ENCODE measurements at regions not wholly inside any gene's neighbourhood (a gene's known extent, or its start where the extent isn't known, plus 50 kb on each side); places are given as distances from the start of the nearest gene placed in this dataset.

DNA sequence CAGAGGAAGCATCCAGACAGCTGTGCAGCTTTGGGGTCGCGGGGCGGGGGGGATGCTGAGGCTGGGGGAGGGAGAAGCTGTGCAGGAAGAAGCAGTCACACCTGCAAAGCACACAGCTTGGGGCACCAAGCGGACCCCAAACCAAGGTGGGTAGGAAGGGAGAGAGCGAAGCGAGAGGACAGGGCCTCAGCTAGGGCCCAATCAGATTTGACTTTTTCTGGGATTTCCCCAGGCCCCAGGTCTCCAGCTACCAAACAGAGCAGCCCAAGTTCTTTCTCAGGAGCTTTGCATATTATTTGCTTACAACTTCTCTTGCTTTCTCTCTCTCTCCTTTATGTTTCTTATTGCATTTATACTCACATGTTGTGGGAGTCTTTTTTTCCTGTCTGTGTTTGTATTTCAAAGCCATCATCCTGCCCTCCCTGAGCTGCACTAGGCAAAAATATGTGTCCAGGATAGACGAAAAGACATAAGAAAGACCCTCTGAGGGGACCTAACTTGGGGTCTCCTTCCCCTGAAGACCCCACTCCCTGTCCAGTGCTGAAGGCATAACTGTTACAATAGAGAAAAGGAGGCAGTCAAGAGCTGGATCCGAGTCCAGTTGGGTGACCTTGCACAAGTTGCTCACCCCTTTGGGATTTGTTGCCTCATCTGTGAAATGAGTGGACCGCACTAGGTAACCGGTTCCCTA, 50.6 kb upstream of the SMNDC1 start:
- no peak for DNase-seq (ENCODE audit: low read depth in 2 of 2)

DNA sequence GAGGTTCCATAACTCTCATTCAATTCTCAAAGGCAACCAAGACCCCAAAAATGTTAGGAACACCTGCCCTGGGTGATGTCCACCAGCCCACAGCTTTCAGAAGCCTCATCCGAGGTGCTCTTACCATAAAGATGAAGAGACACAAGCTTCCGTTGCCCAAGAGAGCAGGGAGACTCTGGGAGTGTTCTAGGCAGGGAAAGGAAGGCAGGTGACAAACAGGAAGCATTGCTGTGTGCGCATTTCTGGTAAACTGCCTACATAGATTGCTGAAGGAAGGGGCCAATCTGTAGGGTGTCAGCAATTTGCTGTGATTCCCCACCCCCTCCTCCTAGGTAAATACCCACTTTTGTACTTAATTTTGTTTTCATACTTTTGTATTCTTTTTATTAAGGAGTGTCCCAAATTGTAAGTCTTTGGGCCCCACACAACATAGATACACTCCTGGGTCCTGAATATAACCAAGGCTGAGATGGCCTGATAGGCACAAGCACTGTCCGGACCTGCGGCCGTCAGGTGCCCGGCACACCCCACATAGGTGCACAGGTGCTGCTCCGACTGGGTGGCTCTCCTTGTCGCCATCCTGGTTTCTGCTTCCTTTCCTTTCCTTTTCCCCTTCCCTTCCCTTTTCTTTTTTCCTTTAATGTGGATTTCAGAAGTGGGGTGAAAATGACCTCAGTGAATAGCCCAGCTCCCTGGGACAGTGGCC, 51.4 kb upstream of the SMNDC1 start:
- DNase-seq (ENCODE audit: low read depth in 2 of 2) = no peak

DNA sequence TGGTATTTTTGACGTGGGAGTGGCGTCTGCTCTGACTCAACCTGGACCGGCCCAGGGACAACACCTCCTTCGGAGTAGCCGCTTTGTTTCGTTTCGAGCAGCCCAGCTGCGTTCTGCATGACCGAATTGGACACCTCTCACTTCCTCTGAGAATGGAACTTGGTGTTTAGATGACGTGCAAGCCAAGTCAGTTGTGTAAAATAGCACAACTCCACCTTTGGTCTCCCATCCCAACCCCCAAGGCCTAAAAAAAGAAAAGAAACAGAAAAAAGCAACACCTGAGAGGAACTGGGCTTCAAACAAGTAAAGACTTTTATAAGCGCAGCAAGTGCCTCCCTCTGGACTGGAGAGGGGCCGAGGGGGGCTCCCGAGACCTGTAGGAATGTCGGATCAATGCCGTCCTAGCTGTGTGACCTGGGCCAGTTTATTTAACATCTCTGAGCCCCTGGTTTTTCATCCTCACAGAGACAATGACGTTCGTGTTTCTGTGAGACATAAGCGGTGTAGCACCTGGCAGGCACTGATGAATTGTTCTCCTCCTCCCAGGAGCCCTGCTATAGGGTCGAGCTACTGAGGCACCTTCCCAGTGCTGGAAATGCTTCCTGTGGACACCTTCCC, 52.0 kb upstream of the SMNDC1 start:
- DNase-seq (ENCODE audit: low read depth in 2 of 2) = peak; percentile 50 to 95

DNA sequence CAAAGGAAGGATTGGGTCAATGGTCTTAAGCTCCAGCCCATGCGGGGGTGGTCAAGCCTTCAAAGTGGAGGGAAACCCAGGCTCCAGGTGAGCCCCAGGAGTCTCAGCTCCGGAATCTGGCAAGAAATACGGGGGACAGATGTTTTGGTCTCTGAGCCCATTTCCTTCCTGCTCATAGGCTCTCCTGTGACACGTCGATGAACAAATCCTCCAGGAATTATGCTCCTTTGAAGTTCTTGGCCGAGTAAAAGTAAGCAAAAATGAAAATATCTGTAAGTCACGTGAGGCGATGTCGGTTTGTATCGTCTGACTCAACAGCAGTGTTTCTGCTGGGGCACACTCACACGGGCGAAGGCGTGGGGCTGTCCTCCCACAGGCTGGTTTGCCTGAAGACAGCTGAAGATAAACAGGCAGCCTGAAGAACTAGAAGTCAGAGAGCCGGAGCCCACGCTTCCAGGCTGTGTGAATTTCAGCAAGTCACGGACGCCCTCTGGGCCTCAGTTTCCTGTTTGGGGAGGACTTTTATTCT, 52.6 kb upstream of the SMNDC1 start:
- DNase-seq (ENCODE audit: low read depth in 2 of 2) = peak; percentile 42 to 88

DNA sequence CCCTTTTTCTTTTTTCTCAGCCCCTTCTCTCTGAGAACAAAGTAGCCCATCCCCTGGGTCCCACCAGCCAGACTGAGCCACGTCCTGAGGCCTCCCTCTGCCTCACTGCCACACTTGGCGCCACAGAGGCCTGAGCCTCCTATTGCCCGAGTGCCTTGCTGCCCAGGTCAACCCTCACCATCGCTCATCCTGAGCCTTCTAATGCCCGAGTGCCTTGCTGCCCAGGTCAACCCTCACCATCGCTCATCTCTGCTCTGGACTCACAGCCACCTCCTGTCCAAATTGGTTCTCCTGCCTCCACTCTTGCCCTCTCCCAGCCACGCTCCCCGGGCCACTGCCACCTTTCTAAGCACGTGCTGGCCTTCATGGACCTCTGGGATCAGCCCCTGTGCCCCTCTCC, 53.2 kb upstream of the SMNDC1 start:
- no peak for DNase-seq (ENCODE audit: low read depth in 2 of 2)

DNA sequence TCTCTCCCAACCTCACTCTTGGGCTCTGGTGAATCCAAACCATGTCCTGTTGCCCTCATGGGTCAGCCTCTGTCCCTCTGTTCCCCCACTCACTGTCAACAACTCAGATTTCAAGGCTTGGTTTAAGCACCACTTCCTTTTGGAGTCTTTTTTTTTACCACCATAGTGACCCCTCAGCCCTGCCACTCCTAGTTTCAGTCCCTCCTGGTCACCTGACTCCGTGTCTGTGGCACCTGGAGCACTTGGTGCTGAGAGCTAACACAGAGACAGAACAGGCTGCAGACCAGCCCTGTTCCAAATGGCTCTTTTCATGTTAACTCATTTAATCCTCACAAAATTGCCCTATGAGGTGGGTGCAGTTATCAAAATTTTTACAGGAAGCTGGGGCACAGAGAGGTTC, 53.6 kb upstream of the SMNDC1 start:
- DNase-seq (ENCODE audit: low read depth in 2 of 2) = no peak

DNA sequence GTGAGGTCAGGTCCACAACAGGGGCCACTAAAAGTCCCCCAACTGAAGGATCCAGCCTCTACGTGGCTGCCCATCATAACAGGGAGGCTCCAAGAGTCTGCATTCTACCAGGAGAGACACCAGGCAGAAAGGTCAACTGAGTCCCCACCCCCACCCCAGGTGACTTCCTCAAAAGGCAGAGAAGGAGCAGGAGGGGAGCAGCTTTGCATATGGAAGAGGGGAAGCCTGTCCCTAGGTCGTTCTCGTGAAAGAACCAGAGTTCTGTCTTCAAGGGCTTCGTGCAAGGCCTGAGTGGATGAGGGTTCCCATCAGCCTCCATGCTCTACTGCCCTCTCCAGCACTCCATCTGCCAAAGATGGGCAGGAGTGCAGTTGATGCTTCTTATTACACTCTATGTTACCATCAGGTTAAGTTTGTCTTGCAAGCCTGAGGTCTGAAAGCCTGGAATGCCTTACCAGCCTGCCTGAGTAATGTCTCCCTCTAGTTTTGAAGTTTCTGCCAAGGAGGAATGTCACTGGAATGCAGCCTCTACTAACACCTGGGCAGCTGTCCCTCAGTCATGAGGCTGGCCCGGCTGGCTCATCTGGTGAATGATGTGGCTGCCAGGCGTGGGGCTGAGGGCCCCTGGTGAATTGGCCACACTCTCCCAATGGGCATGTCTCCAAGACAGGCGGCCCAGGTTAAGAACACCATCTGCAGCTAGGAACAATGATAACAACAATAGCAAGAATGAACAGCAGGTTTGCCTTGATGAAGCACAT, 54.3 kb upstream of the SMNDC1 start:
- DNase-seq (ENCODE audit: low read depth in 2 of 2) = no peak

DNA sequence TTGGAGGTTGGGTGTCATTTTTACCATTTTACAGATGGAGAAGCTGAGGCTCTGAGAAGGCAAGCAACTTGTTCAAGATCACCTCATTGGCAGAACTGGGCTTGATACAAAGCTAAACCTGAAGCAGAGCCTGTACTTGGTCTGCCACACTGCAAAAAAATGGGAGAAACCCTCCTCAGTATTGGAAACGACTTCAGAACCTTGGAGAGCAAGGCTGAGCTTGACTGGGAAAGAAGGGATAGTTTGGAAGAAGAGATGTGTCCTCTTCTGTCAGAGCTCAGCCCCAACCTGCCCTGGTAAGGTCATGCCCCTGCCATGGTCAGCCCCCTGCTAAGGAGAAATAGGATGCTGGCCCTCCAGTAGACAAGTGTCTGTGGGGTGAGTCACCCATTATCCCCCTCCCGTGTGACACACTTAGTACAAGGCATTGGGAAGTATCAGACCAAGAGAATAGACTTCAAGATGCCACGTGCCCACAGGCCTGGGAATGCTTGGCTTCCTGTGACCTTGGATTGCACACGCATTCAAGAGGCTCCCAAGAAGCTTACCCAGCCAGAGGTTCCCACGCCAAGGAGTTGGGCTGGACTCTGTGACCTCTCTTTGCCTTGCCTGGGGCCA, 56.2 kb upstream of the SMNDC1 start:
- peak in 1 of 2 donors; percentile 34 for DNase-seq (ENCODE audit: low read depth in 2 of 2)

DNA sequence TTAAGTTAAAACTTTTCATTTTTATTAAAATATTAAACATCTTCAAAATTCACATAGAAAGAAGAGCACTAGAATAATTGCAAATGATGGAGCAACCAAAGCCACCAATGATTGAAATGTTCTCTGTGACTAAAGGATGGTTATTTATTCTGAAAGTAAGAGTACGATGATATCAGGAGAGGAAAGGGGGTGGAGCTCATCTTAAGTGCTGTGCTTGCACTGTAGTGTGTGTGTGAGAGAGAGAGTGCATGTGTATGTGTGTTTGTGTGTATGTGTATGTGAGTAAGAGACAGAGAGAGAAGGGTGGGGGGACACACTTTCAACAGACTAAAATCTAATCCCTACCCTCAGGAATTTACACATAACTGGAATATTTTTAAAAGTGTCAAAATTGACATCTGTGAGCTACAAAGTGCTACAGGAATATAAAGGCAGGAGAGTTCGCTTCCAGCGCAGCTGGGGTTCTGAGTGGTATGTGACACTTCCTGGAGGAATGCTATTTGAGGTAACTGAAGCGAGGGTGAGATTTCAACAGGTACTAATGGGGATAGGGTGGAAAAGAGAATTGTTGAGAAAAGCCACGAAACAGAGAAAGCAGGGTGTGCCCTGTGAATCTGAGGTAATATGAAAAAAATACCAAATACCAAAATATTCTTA, 57.2 kb upstream of the SMNDC1 start:
- DNase-seq (ENCODE audit: low read depth in 2 of 2) = no peak

DNA sequence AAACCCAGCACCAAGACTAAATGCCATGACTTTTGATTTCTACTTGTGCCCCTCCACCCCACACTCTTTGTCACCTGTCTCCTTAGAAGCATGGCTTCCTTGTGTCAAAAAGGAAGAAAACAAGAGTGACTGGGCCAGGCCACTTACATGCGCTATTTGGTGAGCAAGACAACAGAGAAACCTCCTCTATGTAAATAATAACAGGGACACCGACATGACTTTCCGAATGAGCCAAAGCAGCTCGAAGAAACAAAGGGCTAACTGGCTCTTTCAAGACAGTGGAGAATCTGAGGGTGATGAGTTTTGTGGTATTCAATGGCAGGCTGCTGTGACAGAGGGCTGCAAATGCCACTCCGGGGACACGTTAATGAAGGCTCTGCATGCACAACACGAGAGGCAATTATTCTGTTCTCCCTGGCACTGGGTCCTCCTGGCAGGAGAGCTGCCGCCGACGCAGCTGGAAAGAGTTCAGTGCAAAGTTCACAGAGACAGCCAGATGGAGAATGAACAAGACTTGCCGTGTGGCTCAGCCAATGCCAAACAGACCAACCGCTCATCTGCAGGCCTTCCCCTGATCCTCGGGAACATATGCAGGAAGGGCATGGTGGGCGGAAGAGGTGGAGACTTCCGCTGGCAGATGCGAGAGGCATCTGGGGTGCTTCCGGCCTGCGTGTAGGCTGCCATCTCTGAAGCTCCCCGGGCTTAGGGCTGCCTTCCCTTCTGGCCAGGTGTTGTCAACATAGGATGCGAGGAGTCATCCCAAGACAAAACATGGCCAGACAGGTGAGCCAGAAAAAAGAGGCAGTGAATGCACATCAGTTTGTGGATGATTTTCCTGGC, 59.1 kb upstream of the SMNDC1 start:
- peak; percentile 15 to 37 for DNase-seq (ENCODE audit: low read depth in 2 of 2)

DNA sequence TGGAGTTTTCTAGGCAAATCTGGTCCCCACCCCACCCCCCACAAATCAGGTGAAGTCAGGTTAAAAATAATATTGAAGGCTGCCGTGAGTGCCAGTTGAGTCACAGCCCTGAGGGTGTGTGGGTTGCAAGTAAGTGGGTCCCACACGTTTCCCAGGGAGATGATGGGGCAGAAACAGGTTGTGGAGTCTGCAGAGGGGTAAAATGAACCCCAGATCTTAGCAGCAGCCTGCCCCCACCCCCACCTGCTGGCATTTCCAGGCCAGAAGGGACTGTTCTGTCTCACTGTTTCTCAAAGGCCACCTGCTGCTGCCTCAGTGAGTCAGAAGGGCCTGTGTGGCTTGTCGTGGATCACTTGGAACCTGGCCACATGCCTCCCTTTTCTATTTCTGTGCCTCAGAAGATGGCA, 59.8 kb upstream of the SMNDC1 start:
- no peak for DNase-seq (ENCODE audit: low read depth in 2 of 2)

DNA sequence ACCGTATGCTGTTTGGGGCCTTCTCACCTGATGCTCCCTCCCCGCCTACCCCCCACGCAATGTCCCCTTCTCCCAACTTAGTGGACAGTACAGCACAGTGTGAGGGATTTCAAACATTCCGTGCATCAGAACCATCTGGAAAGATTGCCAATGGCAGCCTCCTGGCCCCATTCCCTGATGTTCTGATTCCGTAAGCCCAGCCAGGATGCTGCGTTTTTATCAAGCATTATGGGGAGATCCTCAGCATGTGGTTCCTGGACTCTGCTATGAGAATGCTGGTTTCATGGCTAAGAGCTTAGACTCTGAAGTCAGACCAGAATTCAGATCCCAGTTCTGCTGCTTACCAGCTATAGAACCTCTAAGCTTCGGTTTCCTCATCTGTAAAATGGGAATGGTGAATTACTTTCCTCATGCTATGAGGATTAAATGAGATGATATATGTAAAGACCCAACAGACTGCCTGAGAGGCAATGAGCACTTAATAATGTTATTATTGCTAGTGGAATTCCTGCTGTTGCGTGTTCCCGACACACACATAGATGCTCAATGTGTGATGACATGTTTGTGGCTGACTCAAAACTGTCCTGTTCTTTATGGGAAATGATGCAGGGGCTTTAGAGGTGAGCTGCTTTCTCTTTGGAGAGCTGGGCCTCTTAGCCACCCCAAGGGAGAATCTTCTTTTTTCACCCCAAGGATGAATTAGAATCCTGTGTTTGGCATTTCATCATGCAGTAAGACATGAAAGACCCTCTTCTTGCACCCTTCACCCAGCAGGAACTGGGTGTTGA, 60.8 kb upstream of the SMNDC1 start:
- DNase-seq (ENCODE audit: low read depth in 2 of 2) = no peak

DNA sequence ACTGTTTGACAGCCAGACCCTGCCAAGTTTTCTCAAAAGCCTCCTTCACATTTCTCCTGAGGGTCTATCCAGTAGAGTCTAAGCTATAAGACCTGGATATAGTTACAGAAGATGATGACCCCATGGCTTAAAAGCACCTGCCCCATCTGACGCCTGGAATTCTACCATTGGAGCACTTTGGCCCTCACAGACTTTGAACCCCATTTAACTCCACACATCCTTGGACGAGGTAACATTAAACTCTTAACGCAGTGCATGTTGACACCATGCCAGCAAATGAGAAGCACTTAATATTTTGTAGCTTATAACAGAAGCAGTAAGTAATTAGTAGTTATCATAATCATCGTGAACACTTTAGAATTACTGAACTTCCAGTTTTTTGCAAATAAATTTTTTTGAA, 61.9 kb upstream of the SMNDC1 start:
- no peak for DNase-seq (ENCODE audit: low read depth in 2 of 2)

DNA sequence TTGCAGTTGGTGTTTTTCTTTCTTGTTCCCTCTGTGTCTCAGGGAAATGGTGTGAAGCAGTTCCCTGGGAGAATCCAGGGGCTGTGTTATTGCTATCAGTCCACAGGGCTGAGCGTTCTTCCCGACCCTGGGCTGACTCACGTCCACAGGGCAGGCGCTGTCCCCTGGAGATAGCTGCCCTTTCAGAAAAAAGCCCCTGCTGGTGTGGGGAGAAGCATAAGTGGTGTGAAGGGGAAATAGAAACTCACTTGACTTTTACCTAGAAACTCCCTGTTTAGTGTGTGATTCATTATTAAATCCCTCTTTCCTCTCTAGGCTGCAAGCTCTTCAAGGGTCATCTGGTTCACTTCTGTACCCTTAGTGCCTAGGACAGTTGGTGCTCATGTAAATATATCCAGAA, 63.3 kb upstream of the SMNDC1 start:
- peak; percentile 56 to 73 for DNase-seq (ENCODE audit: low read depth in 2 of 2)

DNA sequence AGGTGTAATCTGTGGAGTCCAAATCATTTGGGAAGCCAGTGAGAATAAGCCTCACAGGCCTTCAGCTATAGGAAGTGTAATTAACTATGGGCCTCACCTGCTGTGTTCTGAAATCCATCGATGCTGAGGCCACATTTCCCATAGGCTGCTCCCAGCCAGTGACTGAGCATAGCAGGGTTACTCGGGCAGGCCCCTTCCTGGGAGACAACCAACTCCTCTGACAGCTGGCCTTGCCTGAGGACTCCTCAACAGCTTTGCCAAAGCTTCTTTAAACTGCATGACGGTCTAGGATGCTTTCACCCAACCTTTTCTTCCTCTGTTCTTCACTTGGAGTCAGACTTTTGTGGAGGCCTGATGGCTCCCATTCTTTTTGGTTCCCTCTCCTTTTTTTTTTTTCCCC, 63.8 kb upstream of the SMNDC1 start:
- no peak for DNase-seq (ENCODE audit: low read depth in 2 of 2)

DNA sequence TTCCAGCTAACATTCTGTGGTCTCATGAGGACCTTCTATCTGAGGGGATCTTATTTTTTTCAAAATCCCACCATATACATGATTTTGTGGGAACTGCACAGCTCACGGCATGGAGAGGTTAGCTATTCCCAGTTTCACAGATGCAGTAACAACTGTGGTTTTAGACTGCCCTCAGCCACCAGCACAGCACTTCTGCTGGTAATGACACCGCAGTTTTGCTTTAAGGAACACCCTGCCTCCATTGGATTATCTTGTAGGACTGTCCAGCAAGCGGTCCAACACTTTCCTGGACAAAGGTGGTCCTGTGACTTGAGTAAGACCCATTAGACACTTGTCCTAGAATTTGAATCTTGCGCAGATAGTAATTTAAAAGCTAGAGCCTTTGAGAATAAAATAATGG, 65.3 kb upstream of the SMNDC1 start:
- DNase-seq (ENCODE audit: low read depth in 2 of 2) = no peak

DNA sequence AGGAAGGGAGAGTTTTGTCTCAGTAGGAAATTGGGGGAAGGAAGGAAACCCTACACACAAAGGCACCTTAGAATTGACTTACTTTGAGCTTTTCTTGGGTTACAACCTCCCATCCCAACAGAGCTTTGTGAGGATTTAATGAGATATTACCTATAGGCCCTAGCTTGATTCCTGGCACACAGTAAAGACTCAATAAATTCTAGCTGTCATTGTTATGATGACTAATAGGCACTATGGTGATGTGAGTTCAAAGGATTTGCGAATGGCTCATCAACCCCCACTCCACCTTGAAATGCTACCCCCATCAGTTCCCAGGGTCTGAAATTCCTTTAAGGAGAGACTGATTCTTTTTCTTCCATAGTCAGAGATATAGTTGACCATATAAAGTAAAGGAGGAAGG, 67.9 kb upstream of the SMNDC1 start:
- DNase-seq (ENCODE audit: low read depth in 2 of 2) = peak in 1 of 2 donors; percentile 58

DNA sequence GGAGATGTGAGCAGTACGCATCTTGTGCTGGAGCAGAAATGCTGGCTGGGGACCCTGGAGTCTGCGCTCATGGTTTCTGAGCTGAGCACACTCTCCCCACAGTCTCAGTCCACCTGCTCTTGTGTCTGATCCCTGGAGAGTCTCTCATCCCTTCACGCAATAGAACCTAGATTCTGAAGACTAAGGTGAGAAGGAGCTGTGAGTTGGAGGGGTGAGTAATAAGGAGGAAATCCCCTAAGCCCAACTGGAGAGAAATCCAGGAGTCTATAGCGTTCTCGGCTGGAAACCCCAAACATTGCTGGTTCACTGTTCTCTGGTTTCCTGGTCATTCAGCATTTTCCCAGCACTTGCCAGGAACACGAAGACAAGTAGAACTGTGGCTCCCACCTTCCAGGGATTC, 68.3 kb upstream of the SMNDC1 start:
- peak in 1 of 2 donors; percentile 45 for DNase-seq (ENCODE audit: low read depth in 2 of 2)

Data from lung microvascular endothelial cell (primary cell).